SU-DHL-6 (cell line): ENCODE measurements at regions not wholly inside any gene's neighbourhood (a gene's known extent, or its start where the extent isn't known, plus 50 kb on each side); places are given as distances from the start of the nearest gene placed in this dataset.

Experiments
- H2AFZ ChIP-seq: fragments of 200-600 bp; sonication (generic); 2 replicates; pipeline ENCODE4 v1.6.1; 2014; ENCODE audit warnings: low read depth, mild to moderate bottlenecking, moderate library complexity, mixed read lengths, antibody characterized with exemption, low read length; ENCODE audit not compliant: severe bottlenecking
- H3F3A ChIP-seq: fragments of 200-600 bp; shearing (Covaris generic); 2 replicates; pipeline ENCODE4 v1.6.0; 2016; ENCODE audit warnings: antibody characterized with exemption, mild to moderate bottlenecking; ENCODE audit not compliant: insufficient read depth
- H3K27ac ChIP-seq: fragments of 200-600 bp; sonication (generic); 2 replicates; pipeline ENCODE4 v1.5.1; 2016; ENCODE audit warnings: low read depth, mild to moderate bottlenecking, low read length, moderate library complexity, mixed read lengths
- H3K27me3 ChIP-seq: fragments of 200-600 bp; sonication (generic), shearing (Covaris generic); 2 replicates; pipeline ENCODE4 v1.6.0; 2014; ENCODE audit warnings: mild to moderate bottlenecking, low read length
- H3K36me3 ChIP-seq: fragments of 200-600 bp; sonication (generic); 2 replicates; pipeline ENCODE4 v1.6.1; 2014; ENCODE audit warnings: mild to moderate bottlenecking, low read length, mixed read lengths
- H3K4me2 ChIP-seq: fragments of 300-600, 200-600 bp; shearing (Covaris generic), sonication (generic); 2 replicates; pipeline ENCODE4 v1.6.0; 2014; ENCODE audit warnings: low read length, low read depth, mild to moderate bottlenecking; ENCODE audit not compliant: poor library complexity, severe bottlenecking
- H3K4me3 ChIP-seq: fragments of 200-600 bp; sonication (generic); 2 replicates; pipeline ENCODE4 v1.5.1; 2014; ENCODE audit warnings: antibody characterized with exemption, low read length, mild to moderate bottlenecking, mixed read lengths; ENCODE audit not compliant: insufficient read depth, poor library complexity, severe bottlenecking
- H3K79me2 ChIP-seq: fragments of 200-600 bp; sonication (generic); 2 replicates; pipeline ENCODE4 v1.6.1; 2014; ENCODE audit warnings: mild to moderate bottlenecking, low read length, moderate library complexity; ENCODE audit not compliant: insufficient read depth
- H3K9ac ChIP-seq: fragments of 200-600 bp; sonication (generic); 2 replicates; pipeline ENCODE4 v1.7.0; 2014; ENCODE audit warnings: mild to moderate bottlenecking, low read length
- H3K9me2 ChIP-seq: fragments of 200-600 bp; sonication (generic); replicated peaks from 2 replicates; pipeline ENCODE4 v1.6.1; 2014; ENCODE audit warnings: low read length; ENCODE audit not compliant: insufficient read depth
- H3K9me3 ChIP-seq: fragments of 200-600 bp; sonication (generic); 2 replicates; pipeline ENCODE4 v1.6.1; 2014; ENCODE audit warnings: low read length, mixed read lengths; ENCODE audit not compliant: insufficient read depth
- H4K20me1 ChIP-seq: fragments of 200-600 bp; sonication (generic); 2 replicates; pipeline ENCODE4 v1.6.1; 2014; ENCODE audit warnings: low read depth, mild to moderate bottlenecking, antibody characterized with exemption, low read length, moderate library complexity, mixed read lengths
- CTCF ChIP-seq: fragments of 200-600 bp; sonication (generic); IDR thresholded peaks from one replicate; pipeline ENCODE4 v1.5.1; 2017; ENCODE audit warnings: antibody characterized with exemption, mild to moderate bottlenecking, low read length, moderate library complexity; ENCODE audit not compliant: insufficient read depth, poor library complexity, severe bottlenecking
- EZH2phosphoT487 ChIP-seq: fragments of 200-600 bp; sonication (generic), shearing (Covaris generic); conservative IDR thresholded peaks from 2 replicates; pipeline ENCODE4 v1.6.1; 2018; ENCODE audit warnings: mild to moderate bottlenecking, antibody characterized with exemption, low read length, moderate library complexity, mixed read lengths

- no peaks in the 10 kb centered on the region for H3K9me2 ChIP-seq
These were observed 158.5 kb upstream of the ADGRB3 start for GRCh38 chr6:68476611-68477010.

GRCh38 chr6:68473433-68474210, 161.5 kb upstream of the ADGRB3 start:
- Histone ChIP-seq H3K9me2 (no peaks in the 10 kb centered on the region), H3K9me3 (no peaks in the 10 kb centered on the region), H3K27ac (no peak overlapping the region), H3K27me3 (no peaks in the 10 kb centered on the region), H2AFZ (no peak overlapping the region), H4K20me1 (no peaks in the 10 kb centered on the region), H3K9ac (no peak overlapping the region), H3F3A (no peaks in the 10 kb centered on the region), H3K4me2 (no peak overlapping the region), H3K4me3 (no peak overlapping the region), H3K36me3 (no peaks in the 10 kb centered on the region), H3K79me2 (no peaks in the 10 kb centered on the region)
- TF ChIP-seq CTCF (no peak), EZH2phosphoT487 (no peak)

More at GRCh38 chr6:68476611-68477010, 158.5 kb upstream of the ADGRB3 start:
- TF ChIP-seq EZH2phosphoT487: no peak
- no peak for TF ChIP-seq CTCF
- Histone ChIP-seq H3F3A (no peaks in the 10 kb centered on the region), H2AFZ (no peak overlapping the region), H3K79me2 (no peaks in the 10 kb centered on the region), H3K27ac (no peak overlapping the region), H3K9me3 (no peaks in the 10 kb centered on the region), H3K36me3 (no peaks in the 10 kb centered on the region), H4K20me1 (no peaks in the 10 kb centered on the region), H3K9ac (no peak overlapping the region), H3K4me3 (no peak overlapping the region), H3K27me3 (no peaks in the 10 kb centered on the region), H3K4me2 (no peak overlapping the region)

GRCh38 chr6:68468244-68468884, 166.7 kb upstream of the ADGRB3 start:
- Histone ChIP-seq H3K9ac (no peak overlapping the region), H3F3A (no peaks in the 10 kb centered on the region), H3K9me3 (no peaks in the 10 kb centered on the region), H3K79me2 (no peaks in the 10 kb centered on the region), H3K27ac (no peak overlapping the region), H2AFZ (peak overlapping the region; percentile 66), H3K27me3 (no peaks in the 10 kb centered on the region), H4K20me1 (no peaks in the 10 kb centered on the region), H3K4me2 (no peak overlapping the region), H3K36me3 (no peaks in the 10 kb centered on the region), H3K9me2 (no peaks in the 10 kb centered on the region), H3K4me3 (no peak overlapping the region)
- TF ChIP-seq CTCF (peak; percentile 68), EZH2phosphoT487 (no peak)
